ENCODE measurements at regions not wholly inside any gene's neighbourhood (a gene's known extent, or its start where the extent isn't known, plus 50 kb on each side); places are given as distances from the start of the nearest gene placed in this dataset.

GRCh38 chr2:193693758-193694157 is 1499.0 kb upstream of the TMEFF2 start (continued):
- no peak for TF ChIP-seq USF2 (IDR thresholded peaks at IDR 0.05; ENCODE audit: borderline replicate concordance, low read depth, low read length)
- no peak for TF ChIP-seq POLR2AphosphoS5 (IDR thresholded peaks at IDR 0.05; ENCODE audit: low read depth, low read length)
- TF ChIP-seq EP300 (IDR thresholded peaks at IDR 0.05; ENCODE audit: borderline replicate concordance in 1 of 2, low read depth in 1 of 2, low read length in 1 of 2), result no peak
- TF ChIP-seq PBX3 (IDR thresholded peaks at IDR 0.05), result no peak
- TF ChIP-seq SMC3 (IDR thresholded peaks at IDR 0.05; ENCODE audit: low read depth, low read length), result no peak
- no peak for TF ChIP-seq CTCF (IDR thresholded peaks at IDR 0.05)
- TF ChIP-seq ELF1 (IDR thresholded peaks at IDR 0.05), result no peak

GRCh38 chr2:193690572-193690971 is 1495.8 kb upstream of the TMEFF2 start:
- Histone ChIP-seq H3K27me3 (ENCODE audit: insufficient read depth) (no peaks in the 10 kb centered on the region), H3K9me3 (no peaks in the 10 kb centered on the region), H3K27ac (ENCODE audit: low read depth in 2 of 2, low read length in 1 of 2) (no peak overlapping the region), H3K9me2 (no peaks in the 10 kb centered on the region), H2AFZ (ENCODE audit: low read depth) (no peak overlapping the region), H3K79me2 (ENCODE audit: insufficient read depth) (no peaks in the 10 kb centered on the region), H3F3A (replicated peaks; ENCODE audit: insufficient read depth) (no peaks in the 10 kb centered on the region), H3K9ac (no peak overlapping the region), H3K36me3 (replicated peaks in 1 of 2; ENCODE audit: control insufficient read depth in 1 of 2, insufficient read depth in 2 of 2, low read length in 1 of 2) (no peaks in the 10 kb centered on the region), H3K4me1 (ENCODE audit: control insufficient read depth in 1 of 2, insufficient read depth in 2 of 2, low read depth in 1 of 2, low read length in 1 of 2) (no peaks in the 10 kb centered on the region), H3K4me3 (ENCODE audit: low read depth in 2 of 2, low read length in 1 of 2) (no peak overlapping the region), H3K4me2 (no peak overlapping the region), H4K20me1 (ENCODE audit: insufficient read depth) (no peaks in the 10 kb centered on the region)
- WGBS (ENCODE audit: low lambda C conversion rate), result 81% methylated on average over 2 of the region's 2 CpGs
- ChIA-PET CTCF (interaction anchor here (1.1 kb wide), 1 partner anchor 1632 kb away, joined by 3 read pairs; no protein-coding TSS in a partner anchor), POLR2A (no interaction called here)
- TF ChIP-seq CTCF (IDR thresholded peaks at IDR 0.05), result no peak
- TF ChIP-seq SMC3 (IDR thresholded peaks at IDR 0.05; ENCODE audit: low read depth, low read length), result no peak
- TF ChIP-seq POLR2AphosphoS5 (IDR thresholded peaks at IDR 0.05; ENCODE audit: low read depth, low read length), result no peak
- no peak for TF ChIP-seq JUND (IDR thresholded peaks at IDR 0.05)
- no peak for TF ChIP-seq USF2 (IDR thresholded peaks at IDR 0.05; ENCODE audit: borderline replicate concordance, low read depth, low read length)
- TF ChIP-seq NRF1 (IDR thresholded peaks at IDR 0.05; ENCODE audit: low read depth, low read length), result no peak
- no peak for TF ChIP-seq TEAD4 (IDR thresholded peaks at IDR 0.05; ENCODE audit: borderline replicate concordance, insufficient read depth)
- no peak for TF ChIP-seq MAX (IDR thresholded peaks at IDR 0.05; ENCODE audit: low read depth)
- no peak for TF ChIP-seq REST (IDR thresholded peaks at IDR 0.05; ENCODE audit: low read depth, low read length)
- no peak for DNase-seq
